Body of pancreas (tissue), 4 donors: ENCODE measurements at regions not wholly inside any gene's neighbourhood (a gene's known extent, or its start where the extent isn't known, plus 50 kb on each side); places are given as distances from the start of the nearest gene placed in this dataset.

Experiments used
- CTCF ChIP-seq, 7 experiments: fragments of 450-650 bp in 4 of 7; fragments of 200-600 bp in 3 of 7; sonication (generic) in 3 of 7; IDR thresholded peaks; one replicate each; pipeline ENCODE4 v1.5.1; 2016 to 2019; ENCODE audit warnings: antibody characterized with exemption in 7 of 7
- POLR2A ChIP-seq, 3 donors: fragments of 450-650 bp; IDR thresholded peaks; one replicate each; pipeline ENCODE4 v1.6.1; 2016; ENCODE audit warnings: antibody characterized with exemption in 3 of 3, mild to moderate bottlenecking in 2 of 3

- TF ChIP-seq CTCF (IDR thresholded peaks at IDR 0.05) (no peak), POLR2A (IDR thresholded peaks at IDR 0.05) (no peak)
Observed at GRCh38 chr2:41434991-41435390, 612.8 kb upstream of the PKDCC start.
